Thyroid gland (tissue), 4 donors: ENCODE measurements at regions not wholly inside any gene's neighbourhood (a gene's known extent, or its start where the extent isn't known, plus 50 kb on each side); places are given as distances from the start of the nearest gene placed in this dataset.

Experiments
- DNase-seq, 2 donors: peaks; one replicate each; pipeline ENCODE4 v3.0.0-alpha.2; 2019
- H3K27ac ChIP-seq, 3 donors: fragments of 200-600 bp; sonication (generic); 1 replicate in 2 of 3; 2 replicates in 1 of 3; pipeline ENCODE4 v1.5.1; 2016 to 2019; ENCODE audit warnings: mild to moderate bottlenecking in 1 of 3, moderate library complexity in 1 of 3
- H3K27me3 ChIP-seq: fragments of 200-600 bp; sonication (generic); one replicate; pipeline ENCODE4 v1.5.1; 2019
- H3K36me3 ChIP-seq, 2 donors: fragments of 200-600 bp; sonication (generic); one replicate each; pipeline ENCODE4 v1.5.1; 2016 to 2019
- H3K4me1 ChIP-seq, 2 donors: fragments of 200-600 bp; sonication (generic); one replicate each; pipeline ENCODE4 v1.5.1; 2017 to 2019
- H3K4me3 ChIP-seq, 3 donors: fragments of 200-600 bp; sonication (generic); replicated peaks in 1 of 3; 1 replicate in 2 of 3; 2 replicates in 1 of 3; pipeline ENCODE4 v1.5.1; 2016; ENCODE audit warnings: mild to moderate bottlenecking in 1 of 3
- H3K9me3 ChIP-seq: fragments of 200-600 bp; sonication (generic); one replicate; pipeline ENCODE4 v1.5.1; 2017
- POLR2A ChIP-seq, 2 donors: fragments of 450-650 bp; IDR thresholded peaks; one replicate each; pipeline ENCODE4 v1.6.1; 2017; ENCODE audit warnings: antibody characterized with exemption in 2 of 2, mild to moderate bottlenecking in 2 of 2, moderate library complexity in 1 of 2
- WGBS, 2 donors: methylation state at CpG; one replicate each; pipeline ENCODE4 v1.1.5; 2017; 5-methylcytosine and 5-hydroxymethylcytosine counted together
- intact Hi-C: fragments of 100-400 bp; cut with DNase I; formaldehyde crosslinking; loops from one replicate; pipeline ENCODE4 v1.15.1; 2023
- TF ChIP-seq, protein P1 (sequence below), 6 experiments: fragments of 200-600 bp in 3 of 6; fragments of 450-650 bp in 3 of 6; sonication (generic) in 3 of 6; IDR thresholded peaks; one replicate each; pipeline ENCODE4 v1.5.1; 2016 to 2019; ENCODE audit warnings: antibody characterized with exemption in 6 of 6, mild to moderate bottlenecking in 2 of 6, inconsistent platforms in 1 of 6, moderate library complexity in 1 of 6

DNA sequence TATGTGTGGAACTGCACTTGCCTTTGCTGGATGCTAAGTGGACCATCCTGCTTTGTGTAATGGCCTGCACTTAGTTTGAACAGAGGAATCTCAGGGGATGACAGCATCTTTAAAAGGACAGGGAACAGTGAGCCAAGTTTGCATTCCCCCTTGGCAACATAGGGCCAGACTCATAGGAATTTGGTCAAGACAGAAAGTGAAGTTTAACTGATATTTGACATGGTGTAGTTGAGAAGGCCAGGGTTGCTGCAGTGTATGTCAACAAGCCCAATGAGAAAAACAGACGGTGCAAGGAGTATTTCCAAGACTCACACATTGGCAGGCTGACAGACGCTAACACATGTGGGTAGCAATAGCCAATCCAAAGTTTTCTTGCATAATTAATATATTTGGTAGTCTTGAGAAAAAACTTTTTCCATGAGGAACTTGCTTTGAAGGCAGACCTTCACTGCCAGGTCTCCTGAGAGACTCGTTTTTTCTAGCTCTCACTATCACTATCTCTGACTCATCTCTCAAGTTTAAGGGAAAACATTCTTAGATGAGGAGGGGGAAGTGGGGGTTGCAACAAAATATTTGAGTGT lies 213.8 kb downstream of the IBTK start:
- intact Hi-C loops: no loop called here
- no peaks in the 10 kb centered on the region for H3K4me1 ChIP-seq
- no peaks in the 10 kb centered on the region for H3K36me3 ChIP-seq
- no peak overlapping the region for H3K4me3 ChIP-seq
- no peak overlapping the region for H3K27ac ChIP-seq
- H3K27me3 ChIP-seq: no peaks in the 10 kb centered on the region
- WGBS, 2 donors: 64 to 78% methylated on average over 3 of the region's 3 CpGs
- H3K9me3 ChIP-seq: no peaks in the 10 kb centered on the region
- no peak for DNase-seq
- TF ChIP-seq, protein P1, sequence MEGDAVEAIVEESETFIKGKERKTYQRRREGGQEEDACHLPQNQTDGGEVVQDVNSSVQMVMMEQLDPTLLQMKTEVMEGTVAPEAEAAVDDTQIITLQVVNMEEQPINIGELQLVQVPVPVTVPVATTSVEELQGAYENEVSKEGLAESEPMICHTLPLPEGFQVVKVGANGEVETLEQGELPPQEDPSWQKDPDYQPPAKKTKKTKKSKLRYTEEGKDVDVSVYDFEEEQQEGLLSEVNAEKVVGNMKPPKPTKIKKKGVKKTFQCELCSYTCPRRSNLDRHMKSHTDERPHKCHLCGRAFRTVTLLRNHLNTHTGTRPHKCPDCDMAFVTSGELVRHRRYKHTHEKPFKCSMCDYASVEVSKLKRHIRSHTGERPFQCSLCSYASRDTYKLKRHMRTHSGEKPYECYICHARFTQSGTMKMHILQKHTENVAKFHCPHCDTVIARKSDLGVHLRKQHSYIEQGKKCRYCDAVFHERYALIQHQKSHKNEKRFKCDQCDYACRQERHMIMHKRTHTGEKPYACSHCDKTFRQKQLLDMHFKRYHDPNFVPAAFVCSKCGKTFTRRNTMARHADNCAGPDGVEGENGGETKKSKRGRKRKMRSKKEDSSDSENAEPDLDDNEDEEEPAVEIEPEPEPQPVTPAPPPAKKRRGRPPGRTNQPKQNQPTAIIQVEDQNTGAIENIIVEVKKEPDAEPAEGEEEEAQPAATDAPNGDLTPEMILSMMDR (IDR thresholded peaks at IDR 0.05): no peak
- TF ChIP-seq POLR2A (IDR thresholded peaks at IDR 0.05): no peak

DNA sequence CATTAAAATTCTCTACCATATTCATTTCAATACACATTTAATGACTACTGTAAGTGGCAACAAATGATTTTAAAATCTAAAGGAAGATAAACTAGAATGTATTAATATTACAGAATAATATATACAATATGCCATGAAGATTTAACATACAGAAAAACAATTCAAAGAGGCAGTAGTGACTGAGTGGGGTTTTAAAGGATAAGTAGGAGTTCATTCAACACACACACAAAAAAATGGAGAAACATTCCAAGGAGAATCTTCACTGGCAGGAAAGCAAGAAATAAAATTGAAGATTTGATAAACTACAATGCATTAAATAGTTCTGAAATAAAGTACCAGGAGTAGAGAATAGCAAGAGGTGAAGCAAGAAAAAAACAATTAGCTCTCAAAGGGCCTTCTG lies 215.1 kb downstream of the IBTK start:
- Histone ChIP-seq H3K4me1 (no peaks in the 10 kb centered on the region), H3K9me3 (no peaks in the 10 kb centered on the region), H3K27ac (no peak overlapping the region), H3K4me3 (no peak overlapping the region), H3K36me3 (no peaks in the 10 kb centered on the region), H3K27me3 (no peaks in the 10 kb centered on the region)
- intact Hi-C loops: no loop called here
- no peak for DNase-seq
- TF ChIP-seq, protein P1 (IDR thresholded peaks at IDR 0.05): no peak
- no peak for TF ChIP-seq POLR2A (IDR thresholded peaks at IDR 0.05)

DNA sequence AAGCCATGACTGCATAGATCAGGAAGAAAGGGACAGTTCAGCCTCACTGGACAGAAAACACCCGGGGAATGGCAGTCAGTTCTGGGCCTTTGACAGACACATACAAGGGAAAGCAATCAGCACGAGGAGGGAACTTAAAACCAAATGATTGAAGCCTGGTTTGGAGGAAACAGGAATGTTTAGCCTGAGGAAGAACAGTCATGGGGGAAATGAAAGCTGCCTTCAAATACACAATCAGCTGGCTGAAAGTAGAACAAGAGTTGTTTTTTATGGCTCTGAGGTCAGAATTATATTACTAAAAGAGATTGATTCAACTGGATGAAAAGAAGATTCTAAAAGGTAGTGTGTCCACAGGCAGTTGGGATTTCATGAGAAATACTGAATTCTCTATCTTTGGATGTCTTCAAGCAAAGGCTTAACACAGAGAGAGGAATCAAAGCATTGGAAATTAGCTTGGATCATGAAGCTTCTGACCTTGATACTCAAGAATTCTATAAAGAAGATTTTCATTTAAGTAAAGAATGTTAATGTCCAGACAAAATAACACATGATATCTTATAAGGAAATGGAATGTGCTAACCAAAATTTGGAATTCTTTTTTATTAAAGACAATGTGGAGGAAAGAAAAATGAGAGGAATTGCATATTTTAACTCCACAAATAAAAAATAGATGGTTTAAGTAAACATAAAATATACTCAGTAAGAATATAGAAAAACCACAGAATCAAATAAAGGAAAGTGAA lies 216.6 kb downstream of the IBTK start:
- no peaks in the 10 kb centered on the region for H3K27me3 ChIP-seq
- H3K36me3 ChIP-seq: no peaks in the 10 kb centered on the region
- no peak overlapping the region for H3K27ac ChIP-seq
- no peak for DNase-seq
- H3K4me1 ChIP-seq: no peaks in the 10 kb centered on the region
- TF ChIP-seq, protein P1 (IDR thresholded peaks at IDR 0.05): no peak
- no peak for TF ChIP-seq POLR2A (IDR thresholded peaks at IDR 0.05)
- H3K9me3 ChIP-seq: no peaks in the 10 kb centered on the region
- 53 to 67% methylated on average over 2 of the region's 2 CpGs for WGBS, 2 donors
- intact Hi-C loops: no loop called here
- H3K4me3 ChIP-seq: no peak overlapping the region

DNA sequence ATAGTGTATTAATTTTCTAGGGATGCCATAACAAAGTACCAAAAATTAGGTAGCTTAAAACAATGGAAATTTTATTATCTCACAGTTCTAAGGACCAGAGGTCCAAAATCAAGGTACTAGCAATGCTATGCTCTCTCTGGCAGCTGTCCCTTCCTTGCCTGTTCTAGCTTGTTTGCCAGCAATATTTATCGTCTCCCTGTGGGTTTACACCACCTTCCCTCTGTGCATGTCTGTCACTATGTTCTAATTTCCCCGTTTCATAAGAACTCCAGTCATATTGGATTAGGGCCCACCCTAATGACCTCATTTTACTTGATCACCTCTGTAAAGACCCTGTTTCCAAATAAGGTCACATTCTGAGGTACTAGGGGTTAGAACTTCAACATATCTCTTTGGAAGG lies 217.2 kb downstream of the IBTK start:
- Histone ChIP-seq H3K4me1 (no peaks in the 10 kb centered on the region), H3K27me3 (no peaks in the 10 kb centered on the region), H3K9me3 (no peaks in the 10 kb centered on the region), H3K4me3 (no peak overlapping the region), H3K27ac (no peak overlapping the region), H3K36me3 (no peaks in the 10 kb centered on the region)
- 75 to 81% methylated on average over 2 of the region's 2 CpGs for WGBS, 2 donors
- intact Hi-C loops: no loop called here
- TF ChIP-seq, protein P1 (IDR thresholded peaks at IDR 0.05): no peak
- TF ChIP-seq POLR2A (IDR thresholded peaks at IDR 0.05): no peak
- DNase-seq: no peak

DNA sequence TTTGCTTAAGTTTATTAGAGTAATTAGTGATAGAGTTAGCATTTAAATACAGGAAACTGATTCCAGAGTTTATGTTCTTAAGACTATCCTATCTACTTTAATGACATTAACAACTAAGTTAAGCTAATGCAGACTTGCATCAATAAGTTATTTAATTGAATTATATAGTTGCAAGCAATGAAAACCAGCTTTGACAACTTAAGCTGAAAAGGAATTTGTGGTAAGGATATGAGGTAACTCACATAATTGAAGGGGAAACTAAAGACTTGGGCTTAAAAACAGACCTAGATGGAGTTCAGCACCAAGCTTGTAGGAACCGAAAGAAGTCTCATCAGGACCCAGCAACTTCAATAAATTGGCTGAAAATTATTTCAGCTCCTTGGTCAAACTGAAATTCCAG lies 222.3 kb downstream of the IBTK start:
- H3K4me3 ChIP-seq: no peak overlapping the region
- 93 to 100% methylated on average over 1 of the region's 1 CpG for WGBS, 2 donors
- intact Hi-C loops: no loop called here
- no peak overlapping the region for H3K27ac ChIP-seq
- no peak for TF ChIP-seq POLR2A (IDR thresholded peaks at IDR 0.05)
- TF ChIP-seq, protein P1 (IDR thresholded peaks at IDR 0.05): no peak
- H3K36me3 ChIP-seq: no peaks in the 10 kb centered on the region
- H3K4me1 ChIP-seq: peaks cover 0 to 3% of the 10 kb centered on the region in 2 donors
- H3K27me3 ChIP-seq: no peaks in the 10 kb centered on the region
- H3K9me3 ChIP-seq: no peaks in the 10 kb centered on the region
- no peak for DNase-seq
